Left colon (tissue), 2 donors: ENCODE measurements at regions not wholly inside any gene's neighbourhood (a gene's known extent, or its start where the extent isn't known, plus 50 kb on each side); places are given as distances from the start of the nearest gene placed in this dataset.
"Not testable (repeated sequence)": the region's sequence is repeated elsewhere in the genome, so short reads cannot be mapped to it uniquely, and the experiment has no call there.

Experiments
- ATAC-seq: fragments of 200-7000 bp; cut with Tn5 transposase; one replicate; pipeline ENCODE4 v1.9.1; 2020; ENCODE audit warnings: mild to moderate bottlenecking, moderate library complexity
- DNase-seq, 2 donors: peaks; one replicate each; pipeline ENCODE4 v3.0.0-alpha.2; 2020
- intact Hi-C, 2 donors: fragments of 100-400 bp; cut with DNase I in 1 of 2; cut with micrococcal nuclease in 1 of 2; formaldehyde crosslinking; loops; one replicate each; pipeline versions ENCODE4 v1.11.2 to v1.14.0; 2022; cut with DNase I, micrococcal nuclease
- donor health status: DM: no; HTN: no; CAD: no.
- donor health status: DM: yes; HTN: yes; CAD: no.

DNA sequence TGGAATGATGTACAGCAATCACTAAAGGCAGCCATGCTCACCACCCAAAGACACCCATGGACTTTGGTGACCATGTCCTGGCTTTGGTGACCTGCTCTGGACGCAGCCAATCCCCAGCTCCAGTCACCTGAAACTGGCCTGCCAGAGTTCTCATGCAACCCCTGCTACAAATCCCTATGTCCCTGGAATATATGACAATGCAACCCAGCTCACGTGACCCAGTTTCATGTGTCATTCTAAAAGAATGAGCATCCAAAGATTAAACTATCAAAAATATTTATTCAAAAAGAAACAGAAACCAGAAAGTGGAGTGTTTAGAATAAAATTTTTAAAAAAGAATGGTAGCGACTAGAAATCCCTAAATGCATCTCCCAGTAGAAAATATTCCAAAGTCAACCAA, 203.3 kb upstream of the IRS2 start:
- intact Hi-C loops = no loop called here
- ATAC-seq (no peak), DNase-seq (no peak)

DNA sequence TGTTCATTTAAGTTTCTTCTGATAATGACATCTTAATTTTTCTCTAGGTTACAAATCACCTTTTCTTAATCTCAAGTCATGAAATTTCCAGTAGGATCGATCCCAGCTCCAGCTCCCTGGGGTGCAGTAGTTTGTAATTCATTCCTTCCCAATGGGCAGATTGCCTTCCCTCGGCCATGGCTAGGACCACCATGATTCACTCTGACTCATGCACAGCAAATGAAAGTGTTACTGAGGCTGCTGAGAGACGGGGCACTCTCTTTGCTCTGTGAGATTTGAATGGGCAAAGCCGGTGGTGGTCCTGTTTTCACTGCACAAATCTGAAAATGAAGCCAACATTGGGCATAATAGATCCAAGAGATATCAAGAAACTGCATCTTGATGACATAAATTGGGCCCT, 202.8 kb upstream of the IRS2 start:
- intact Hi-C loops = no loop called here
- DNase-seq (no peak), ATAC-seq (no peak)

GRCh38 chr13:109986851-109987250, 200.5 kb upstream of the IRS2 start:
- DNase-seq = no peak
- intact Hi-C loops = no loop called here

GRCh38 chr13:109985871-109986450, 199.6 kb upstream of the IRS2 start:
- ATAC-seq (no peak), DNase-seq (no peak)
- intact Hi-C loops = no loop called here

More at GRCh38 chr13:109986851-109987250, 200.5 kb upstream of the IRS2 start:
- no peak for ATAC-seq

GRCh38 chr13:109983447-109983846, 197.1 kb upstream of the IRS2 start:
- DNase-seq = no peak
- no peak for ATAC-seq
- intact Hi-C loops = no loop called here

DNA sequence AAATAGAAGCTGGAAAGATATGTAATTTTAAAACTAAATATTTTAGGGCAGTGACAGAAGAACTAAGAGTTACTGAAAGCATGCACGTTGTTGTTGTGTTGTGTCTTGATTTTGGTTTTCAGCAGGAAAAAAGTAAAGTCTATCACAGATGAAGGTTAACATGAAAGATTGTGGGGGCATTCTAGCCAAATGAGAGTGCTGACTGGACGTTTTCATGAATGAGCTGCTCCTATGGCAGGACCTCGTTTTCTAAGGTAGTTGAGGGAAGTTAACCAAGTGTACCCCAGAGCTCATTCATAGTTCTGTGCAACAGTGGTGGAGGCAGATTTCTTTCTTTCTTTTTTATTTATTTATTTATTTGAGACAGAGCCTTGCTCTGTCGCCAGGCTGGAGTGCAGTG, 194.6 kb upstream of the IRS2 start:
- DNase-seq (no peak), ATAC-seq (no peak)
- intact Hi-C loops = no loop called here

- DNase-seq, intact Hi-C loops, ATAC-seq: not testable (repeated sequence)
Observed at GRCh38 chr13:109979676-109980075, 193.3 kb upstream of the IRS2 start.

GRCh38 chr13:109979228-109979627, 192.8 kb upstream of the IRS2 start:
- intact Hi-C loops = no loop called here
- ATAC-seq (no peak), DNase-seq (no peak)

DNA sequence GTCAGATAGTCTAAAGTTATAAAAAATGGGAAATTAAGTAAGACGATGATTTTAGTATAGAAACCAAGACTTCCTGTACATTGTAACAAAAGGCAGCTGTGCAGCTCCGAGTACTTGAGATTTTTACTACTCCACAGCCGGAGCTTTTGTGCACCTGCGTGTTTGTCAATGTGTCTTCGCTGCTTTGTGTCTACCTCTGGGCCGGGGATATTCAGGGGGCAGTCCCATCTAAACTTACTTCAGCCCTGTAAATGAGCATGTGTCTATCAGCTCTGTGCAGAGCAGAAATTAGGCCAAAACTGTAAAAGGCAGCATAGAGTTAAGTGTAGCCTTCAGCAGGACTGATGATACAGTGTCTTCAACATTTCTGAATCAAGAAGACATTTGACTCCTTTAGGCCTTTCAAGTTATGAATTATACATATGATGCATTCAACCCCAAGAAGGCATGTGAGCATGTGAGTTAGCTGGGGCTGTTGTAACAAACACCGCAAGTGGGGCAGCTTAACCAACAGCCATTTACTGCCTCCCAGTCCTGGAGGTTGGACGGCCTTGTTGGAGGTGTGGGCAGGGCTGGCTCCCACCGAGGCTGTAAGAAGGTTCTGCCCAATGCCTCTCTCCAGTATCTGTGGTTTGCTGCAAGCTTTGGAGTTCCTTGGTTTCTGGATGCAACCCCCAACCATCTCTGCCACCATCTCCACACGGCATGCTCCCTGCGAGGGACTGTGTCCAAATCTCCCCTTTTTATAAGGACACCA, 191.0 kb upstream of the IRS2 start:
- ATAC-seq (no peak), DNase-seq (no peak)
- intact Hi-C loops = no loop called here

DNA sequence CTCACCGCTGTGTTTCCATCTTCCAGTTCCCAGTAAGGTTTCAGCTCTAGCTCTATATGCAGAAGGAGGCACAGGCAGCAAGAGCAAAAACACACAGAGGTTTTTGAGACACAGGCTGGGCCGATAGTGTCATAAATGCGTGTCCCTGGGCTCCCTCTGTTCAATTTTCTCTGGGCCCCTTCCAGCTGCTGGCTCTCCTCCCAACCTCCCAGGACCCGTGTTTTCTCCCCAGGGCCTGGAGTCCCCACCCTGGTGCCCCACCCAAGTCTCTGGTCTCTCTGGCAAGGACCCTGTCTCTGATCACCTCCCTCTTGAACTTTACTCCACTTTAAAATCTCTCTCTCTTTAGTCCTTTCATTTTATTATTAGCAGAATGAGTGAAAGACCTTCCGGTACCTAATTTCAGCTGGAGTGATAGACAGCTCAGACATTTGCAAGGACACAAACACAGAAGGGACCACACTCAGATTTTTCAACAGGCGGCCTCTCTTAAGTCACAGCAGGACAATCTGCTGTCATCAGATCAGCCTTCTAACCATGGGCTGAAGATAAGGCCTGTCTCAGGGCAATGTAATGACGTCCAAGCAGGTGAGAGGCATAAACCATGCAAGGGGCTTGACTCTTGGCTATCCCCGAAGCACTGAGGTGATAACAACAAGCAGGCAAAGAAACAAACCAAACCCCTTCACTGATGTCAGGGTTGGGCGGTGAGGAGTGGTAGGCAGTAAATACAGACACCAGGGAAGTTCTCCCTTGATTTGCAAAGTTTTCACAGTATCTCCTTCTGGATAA, 190.0 kb upstream of the IRS2 start:
- ATAC-seq (no peak), DNase-seq (no peak)
- intact Hi-C loops = no loop called here

DNA sequence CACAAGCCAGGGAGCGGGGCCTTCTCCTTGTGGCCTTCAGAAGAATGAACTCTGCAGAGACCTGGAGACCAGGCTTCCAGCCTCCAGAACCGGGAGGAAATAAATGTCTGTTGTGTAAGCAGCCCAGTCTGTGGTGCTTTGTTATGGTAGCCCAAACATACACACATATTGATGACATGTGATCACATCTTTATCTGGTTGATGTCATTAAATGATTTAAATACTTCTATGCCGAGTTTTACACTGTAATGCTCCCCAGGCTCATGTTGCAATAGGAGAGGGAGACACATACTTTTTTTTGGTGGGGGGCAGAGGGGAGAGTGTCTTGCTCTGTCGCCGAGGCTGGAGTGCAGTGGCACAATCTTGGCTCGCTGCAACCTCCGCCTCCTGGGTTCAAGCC, 188.0 kb upstream of the IRS2 start:
- no peak for ATAC-seq
- no peak for DNase-seq
- intact Hi-C loops = no loop called here

DNA sequence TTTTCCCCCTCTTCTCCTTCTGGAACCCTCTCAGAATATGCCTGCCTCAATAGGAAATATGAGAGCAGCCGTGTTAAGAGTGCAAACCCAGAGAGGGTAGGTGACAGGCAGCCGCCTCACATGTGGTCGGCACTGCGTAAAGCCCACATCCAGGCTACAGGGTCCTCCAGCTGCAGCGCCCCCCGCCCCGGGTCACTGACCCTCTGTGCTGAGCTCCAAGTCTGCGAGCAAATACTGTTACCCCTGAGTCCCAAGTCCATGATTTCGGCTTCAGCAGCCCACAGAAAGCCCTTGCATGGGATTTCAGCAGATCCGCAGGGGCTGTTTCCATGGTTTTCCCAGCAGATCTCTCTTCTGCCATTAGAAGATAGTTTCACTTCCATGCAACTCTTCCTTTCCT, 186.9 kb upstream of the IRS2 start:
- DNase-seq = no peak
- ATAC-seq = no peak
- intact Hi-C loops = no loop called here

GRCh38 chr13:109971456-109972090, 185.2 kb upstream of the IRS2 start:
- intact Hi-C loops = no loop called here
- no peak for ATAC-seq
- DNase-seq = no peak

- intact Hi-C loops = no loop called here
- ATAC-seq (no peak), DNase-seq (no peak)
Observed at GRCh38 chr13:109971006-109971405, 184.6 kb upstream of the IRS2 start.

GRCh38 chr13:109968876-109969577, 182.6 kb upstream of the IRS2 start:
- no peak for DNase-seq
- ATAC-seq = no peak
- intact Hi-C loops = no loop called here

DNA sequence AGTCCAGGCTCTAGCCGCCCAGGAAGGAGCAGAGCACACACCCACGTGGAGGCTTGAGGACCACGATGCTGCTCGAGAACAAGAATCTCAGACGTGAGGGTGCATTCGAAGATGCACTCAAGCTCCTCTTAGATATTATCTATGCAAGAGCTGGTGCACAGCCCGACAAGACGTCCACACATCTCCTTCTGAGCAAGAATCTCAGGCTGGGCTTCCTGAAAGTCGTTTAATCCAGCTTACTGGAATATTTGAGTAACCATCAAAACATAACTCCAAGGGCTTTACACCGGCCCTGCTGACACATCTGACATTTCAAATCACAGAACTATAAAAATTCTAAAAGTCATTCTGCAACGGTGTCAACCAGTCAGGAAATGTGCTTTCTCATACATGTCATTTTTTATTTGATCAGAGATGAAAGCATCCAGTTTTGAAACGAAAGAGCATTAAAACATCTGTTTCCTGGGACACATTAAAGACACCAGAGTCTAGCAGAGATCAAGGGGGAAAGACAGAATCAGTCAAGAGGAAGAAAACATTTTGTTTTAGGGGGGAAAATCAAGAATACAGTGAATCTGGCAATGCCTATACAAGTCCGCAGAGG, 177.7 kb upstream of the IRS2 start:
- no peak for DNase-seq
- no peak for ATAC-seq
- intact Hi-C loops = no loop called here

DNA sequence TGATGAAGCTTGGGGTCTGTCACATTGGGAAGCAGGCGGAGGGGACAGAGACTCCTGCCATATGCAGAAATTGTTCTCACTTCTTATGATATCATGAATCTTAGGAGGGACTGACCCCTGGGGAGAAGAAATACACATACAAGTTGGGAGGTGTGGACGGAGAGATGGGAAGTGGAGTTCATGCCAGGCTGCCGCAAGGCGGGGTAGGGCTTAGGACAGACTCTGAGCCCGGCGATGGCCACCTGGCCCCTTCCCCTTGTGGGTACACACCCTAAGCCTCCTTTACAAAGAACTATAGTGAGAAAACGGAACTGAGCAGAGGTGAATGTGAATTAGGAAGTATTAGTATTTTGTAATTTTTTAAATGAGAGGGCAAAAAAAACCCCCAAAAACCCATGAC, 177.0 kb upstream of the IRS2 start:
- ATAC-seq = no peak
- no peak for DNase-seq
- intact Hi-C loops = no loop called here

DNA sequence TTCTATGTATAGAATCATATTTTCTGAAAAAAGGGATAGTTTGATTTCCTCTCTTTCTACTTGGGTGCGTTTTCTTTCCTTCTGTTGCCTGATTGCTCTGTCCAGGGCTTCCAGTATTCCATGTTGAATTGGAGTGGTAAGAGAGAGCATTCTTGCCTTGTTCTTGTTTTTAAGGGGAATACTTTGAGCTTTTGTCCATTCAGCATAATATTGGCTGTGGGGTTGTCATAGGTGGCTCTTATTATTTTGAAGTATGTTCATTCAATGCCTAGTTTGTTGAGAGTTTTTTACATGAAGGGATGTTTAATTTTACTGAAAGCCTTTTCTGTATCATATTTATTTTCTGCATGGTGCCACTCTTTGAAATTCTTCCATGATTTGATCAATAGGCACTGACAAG, 173.5 kb upstream of the IRS2 start:
- DNase-seq (no peak), ATAC-seq (no peak)
- intact Hi-C loops = no loop called here

DNA sequence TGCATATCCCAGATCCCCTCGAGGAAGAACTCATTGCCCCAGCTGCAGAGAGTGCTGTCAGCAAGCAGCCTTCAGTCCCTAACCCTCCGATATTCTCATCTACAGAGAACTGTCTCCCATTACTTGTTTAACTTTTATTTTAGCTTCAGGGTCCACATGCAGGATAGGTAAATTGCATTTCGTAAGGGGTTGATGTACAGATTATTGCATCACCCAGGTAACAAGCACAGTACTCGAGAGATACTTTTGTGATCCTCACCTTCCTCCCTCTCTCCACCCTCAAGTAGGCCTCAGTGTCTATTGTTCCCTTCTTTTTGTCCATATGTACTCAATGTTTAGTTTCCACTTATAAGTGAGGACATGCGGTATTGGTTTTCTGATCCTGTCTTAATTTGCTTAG, 171.5 kb upstream of the IRS2 start:
- DNase-seq (no peak), ATAC-seq (no peak)
- intact Hi-C loops = no loop called here
